ENCODE measurements at regions not wholly inside any gene's neighbourhood (a gene's known extent, or its start where the extent isn't known, plus 50 kb on each side); places are given as distances from the start of the nearest gene placed in this dataset.

GRCh38 chr3:40615918-40616819, 91.4 kb downstream of the ZNF621 start:
- Histone ChIP-seq H3K27ac (ENCODE audit: low read depth, low read length) (peak overlapping the region; percentile 33), H3K27me3 (ENCODE audit: control insufficient read depth, insufficient read depth, low read length) (no peaks in the 10 kb centered on the region), H3K9me3 (ENCODE audit: control insufficient read depth, insufficient read depth, low read length) (no peaks in the 10 kb centered on the region), H3K4me1 (ENCODE audit: control insufficient read depth, insufficient read depth, low read length) (peaks cover 20% of the 10 kb centered on the region), H3K4me3 (ENCODE audit: low read depth, low read length) (peak overlapping the region; percentile 35), H3K36me3 (ENCODE audit: control insufficient read depth, insufficient read depth, low read length) (no peaks in the 10 kb centered on the region)
- peak in 2 of 6 donors; percentile 18 to 78 for DNase-seq (ENCODE audit: low read depth in 4 of 6, low spot score in 6 of 6)
- 31% methylated on average over 10 of the region's 16 CpGs for WGBS (ENCODE audit: insufficient coverage)

- Histone ChIP-seq H3K4me3 (ENCODE audit: low read depth, low read length) (no peak overlapping the region), H3K4me1 (ENCODE audit: control insufficient read depth, insufficient read depth, low read length) (peaks cover 20% of the 10 kb centered on the region), H3K27ac (ENCODE audit: low read depth, low read length) (no peak overlapping the region), H3K27me3 (ENCODE audit: control insufficient read depth, insufficient read depth, low read length) (no peaks in the 10 kb centered on the region), H3K9me3 (ENCODE audit: control insufficient read depth, insufficient read depth, low read length) (no peaks in the 10 kb centered on the region), H3K36me3 (ENCODE audit: control insufficient read depth, insufficient read depth, low read length) (no peaks in the 10 kb centered on the region)
- no peak for DNase-seq (ENCODE audit: low read depth in 4 of 6, low spot score in 6 of 6)
- WGBS (ENCODE audit: insufficient coverage) = no CpG with 5 or more reads among the region's 3 CpGs
Observed at GRCh38 chr3:40617084-40617483, 92.3 kb downstream of the ZNF621 start.

GRCh38 chr3:40618158-40618557, 93.4 kb downstream of the ZNF621 start:
- no peak for DNase-seq (ENCODE audit: low read depth in 4 of 6, low spot score in 6 of 6)
- Histone ChIP-seq H3K4me1 (ENCODE audit: control insufficient read depth, insufficient read depth, low read length) (peaks cover 20% of the 10 kb centered on the region), H3K27me3 (ENCODE audit: control insufficient read depth, insufficient read depth, low read length) (no peaks in the 10 kb centered on the region)

GRCh38 chr3:40620151-40620550, 95.4 kb downstream of the ZNF621 start:
- H3K4me1 ChIP-seq (ENCODE audit: control insufficient read depth, insufficient read depth, low read length) = peaks cover 14% of the 10 kb centered on the region
- H3K36me3 ChIP-seq (ENCODE audit: control insufficient read depth, insufficient read depth, low read length) = no peaks in the 10 kb centered on the region
- H3K4me3 ChIP-seq (ENCODE audit: low read depth, low read length) = no peak overlapping the region
- WGBS (ENCODE audit: insufficient coverage) = no CpG with 5 or more reads among the region's 2 CpGs
- no peak overlapping the region for H3K27ac ChIP-seq (ENCODE audit: low read depth, low read length)
- H3K9me3 ChIP-seq (ENCODE audit: control insufficient read depth, insufficient read depth, low read length) = peaks cover 7% of the 10 kb centered on the region
- no peak for DNase-seq (ENCODE audit: low read depth in 4 of 6, low spot score in 6 of 6)
- H3K27me3 ChIP-seq (ENCODE audit: control insufficient read depth, insufficient read depth, low read length) = no peaks in the 10 kb centered on the region

More at GRCh38 chr3:40618158-40618557, 93.4 kb downstream of the ZNF621 start:
- Histone ChIP-seq H3K27ac (ENCODE audit: low read depth, low read length) (no peak overlapping the region), H3K4me3 (ENCODE audit: low read depth, low read length) (no peak overlapping the region), H3K9me3 (ENCODE audit: control insufficient read depth, insufficient read depth, low read length) (no peaks in the 10 kb centered on the region), H3K36me3 (ENCODE audit: control insufficient read depth, insufficient read depth, low read length) (no peaks in the 10 kb centered on the region)

GRCh38 chr3:40621252-40621651, 96.5 kb downstream of the ZNF621 start:
- Histone ChIP-seq H3K27me3 (ENCODE audit: control insufficient read depth, insufficient read depth, low read length) (no peaks in the 10 kb centered on the region), H3K36me3 (ENCODE audit: control insufficient read depth, insufficient read depth, low read length) (no peaks in the 10 kb centered on the region), H3K9me3 (ENCODE audit: control insufficient read depth, insufficient read depth, low read length) (peaks cover 7% of the 10 kb centered on the region), H3K4me3 (ENCODE audit: low read depth, low read length) (no peak overlapping the region), H3K4me1 (ENCODE audit: control insufficient read depth, insufficient read depth, low read length) (peaks cover 3% of the 10 kb centered on the region), H3K27ac (ENCODE audit: low read depth, low read length) (no peak overlapping the region)
- 79% methylated on average over 4 of the region's 4 CpGs for WGBS (ENCODE audit: insufficient coverage)
- no peak for DNase-seq (ENCODE audit: low read depth in 4 of 6, low spot score in 6 of 6)

- DNase-seq (ENCODE audit: low read depth in 4 of 6, low spot score in 6 of 6) = no peak
- WGBS (ENCODE audit: insufficient coverage) = 83% methylated on average over 1 of the region's 1 CpG
- peaks cover 7% of the 10 kb centered on the region for H3K9me3 ChIP-seq (ENCODE audit: control insufficient read depth, insufficient read depth, low read length)
- no peaks in the 10 kb centered on the region for H3K4me1 ChIP-seq (ENCODE audit: control insufficient read depth, insufficient read depth, low read length)
- H3K27ac ChIP-seq (ENCODE audit: low read depth, low read length) = no peak overlapping the region
- H3K36me3 ChIP-seq (ENCODE audit: control insufficient read depth, insufficient read depth, low read length) = no peaks in the 10 kb centered on the region
- H3K27me3 ChIP-seq (ENCODE audit: control insufficient read depth, insufficient read depth, low read length) = no peaks in the 10 kb centered on the region
- H3K4me3 ChIP-seq (ENCODE audit: low read depth, low read length) = no peak overlapping the region
Observed at GRCh38 chr3:40623567-40623966, 98.8 kb downstream of the ZNF621 start.

- Histone ChIP-seq H3K4me3 (ENCODE audit: low read depth, low read length) (no peak overlapping the region), H3K4me1 (ENCODE audit: control insufficient read depth, insufficient read depth, low read length) (no peaks in the 10 kb centered on the region), H3K27ac (ENCODE audit: low read depth, low read length) (no peak overlapping the region), H3K36me3 (ENCODE audit: control insufficient read depth, insufficient read depth, low read length) (no peaks in the 10 kb centered on the region), H3K27me3 (ENCODE audit: control insufficient read depth, insufficient read depth, low read length) (no peaks in the 10 kb centered on the region), H3K9me3 (ENCODE audit: control insufficient read depth, insufficient read depth, low read length) (peaks cover 13% of the 10 kb centered on the region)
- no CpG with 5 or more reads among the region's 2 CpGs for WGBS (ENCODE audit: insufficient coverage)
- DNase-seq (ENCODE audit: low read depth in 4 of 6, low spot score in 6 of 6) = no peak
Observed at GRCh38 chr3:40624189-40624769, 99.5 kb downstream of the ZNF621 start.

- H3K4me3 ChIP-seq (ENCODE audit: low read depth, low read length) = no peak overlapping the region
- H3K27me3 ChIP-seq (ENCODE audit: control insufficient read depth, insufficient read depth, low read length) = no peaks in the 10 kb centered on the region
- H3K4me1 ChIP-seq (ENCODE audit: control insufficient read depth, insufficient read depth, low read length) = no peaks in the 10 kb centered on the region
- peaks cover 16% of the 10 kb centered on the region for H3K9me3 ChIP-seq (ENCODE audit: control insufficient read depth, insufficient read depth, low read length)
- DNase-seq (ENCODE audit: low read depth in 4 of 6, low spot score in 6 of 6) = no peak
- H3K27ac ChIP-seq (ENCODE audit: low read depth, low read length) = no peak overlapping the region
- no peaks in the 10 kb centered on the region for H3K36me3 ChIP-seq (ENCODE audit: control insufficient read depth, insufficient read depth, low read length)
- WGBS (ENCODE audit: insufficient coverage) = no CpG with 5 or more reads among the region's 1 CpG
Observed at GRCh38 chr3:40627095-40627494, 102.3 kb downstream of the ZNF621 start.

- H3K9me3 ChIP-seq (ENCODE audit: control insufficient read depth, insufficient read depth, low read length) = peaks cover 14% of the 10 kb centered on the region
- no peaks in the 10 kb centered on the region for H3K36me3 ChIP-seq (ENCODE audit: control insufficient read depth, insufficient read depth, low read length)
- 100% methylated on average over 2 of the region's 3 CpGs for WGBS (ENCODE audit: insufficient coverage)
- DNase-seq (ENCODE audit: low read depth in 4 of 6, low spot score in 6 of 6) = no peak
- no peaks in the 10 kb centered on the region for H3K27me3 ChIP-seq (ENCODE audit: control insufficient read depth, insufficient read depth, low read length)
- H3K4me3 ChIP-seq (ENCODE audit: low read depth, low read length) = no peak overlapping the region
- no peak overlapping the region for H3K27ac ChIP-seq (ENCODE audit: low read depth, low read length)
- H3K4me1 ChIP-seq (ENCODE audit: control insufficient read depth, insufficient read depth, low read length) = no peaks in the 10 kb centered on the region
Observed at GRCh38 chr3:40628984-40629383, 104.2 kb downstream of the ZNF621 start.

All from spinal cord (tissue), 9 donors.